Fibroblast of skin of back (primary cell): ENCODE measurements at regions not wholly inside any gene's neighbourhood (a gene's known extent, or its start where the extent isn't known, plus 50 kb on each side); places are given as distances from the start of the nearest gene placed in this dataset.

ENCODE experiments used
- DNase-seq: peaks from one replicate; pipeline ENCODE4 v3.0.0-alpha.2; 2013

DNA sequence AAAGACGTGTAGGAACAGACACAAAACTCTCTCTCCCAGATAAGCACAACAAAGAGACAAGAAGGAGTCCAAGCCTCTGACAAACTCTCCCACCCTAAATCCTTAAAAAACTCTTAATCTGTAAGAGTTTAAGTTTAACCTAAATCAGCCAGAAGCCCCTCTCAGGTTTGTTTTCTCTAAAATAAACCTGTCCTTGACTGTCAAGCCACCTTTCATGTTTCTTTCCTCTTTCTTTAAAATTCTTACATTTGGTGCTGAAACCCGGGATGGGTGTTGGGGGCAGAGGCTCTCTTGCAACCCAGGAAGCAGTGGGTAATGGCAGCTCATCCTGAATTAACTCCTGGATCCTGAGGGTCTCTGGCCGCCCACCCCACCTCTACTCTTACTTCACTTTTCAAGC, 107.8 kb upstream of the TENT5D start:
- DNase-seq: no peak

- DNase-seq: no peak
Measured at GRCh38 chrX:80316526-80316925, 103.7 kb upstream of the TENT5D start.

DNA sequence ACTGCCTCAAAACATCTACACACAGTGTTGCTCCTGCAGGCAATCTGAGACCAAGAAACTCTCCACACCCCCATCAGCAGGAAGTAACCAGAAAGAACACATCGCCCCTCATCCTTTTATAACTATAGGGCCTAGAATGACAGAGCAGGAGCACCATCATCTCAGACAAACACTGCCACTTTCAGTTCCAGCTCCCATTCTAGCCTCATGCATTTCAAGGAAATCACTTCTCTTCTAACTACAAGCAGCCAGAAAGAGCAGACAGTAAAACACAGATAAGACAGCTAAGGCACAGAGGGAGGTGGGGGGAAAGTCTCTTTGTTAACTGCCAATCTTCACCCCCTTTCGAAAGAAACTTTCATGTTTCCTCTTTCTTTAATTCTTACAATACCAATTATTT, 102.6 kb upstream of the TENT5D start:
- DNase-seq: no peak

GRCh38 chrX:80331285-80331684, 89.0 kb upstream of the TENT5D start:
- DNase-seq: no peak

DNA sequence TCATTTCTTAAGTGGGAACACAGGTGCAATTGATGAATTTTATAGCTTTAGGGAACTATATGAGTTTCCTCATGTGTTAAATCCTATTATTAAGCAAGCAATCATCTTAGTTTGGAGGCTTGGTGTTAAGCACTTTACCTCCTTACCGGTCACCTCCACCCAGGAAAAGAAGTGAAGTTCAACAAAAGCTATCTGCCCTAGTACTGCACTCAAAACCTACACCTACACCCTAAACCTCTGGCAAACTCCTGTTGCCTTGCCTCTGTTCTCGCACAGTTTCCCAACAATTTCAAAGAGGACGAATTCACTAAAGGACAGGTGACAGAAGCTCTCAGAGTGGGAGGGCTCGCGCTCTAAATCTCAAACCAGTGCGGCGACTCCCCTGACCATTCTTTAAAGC, 85.7 kb upstream of the TENT5D start:
- DNase-seq: no peak

- peak; percentile 30 for DNase-seq
Measured at GRCh38 chrX:80335062-80335830, 85.0 kb upstream of the TENT5D start.

DNA sequence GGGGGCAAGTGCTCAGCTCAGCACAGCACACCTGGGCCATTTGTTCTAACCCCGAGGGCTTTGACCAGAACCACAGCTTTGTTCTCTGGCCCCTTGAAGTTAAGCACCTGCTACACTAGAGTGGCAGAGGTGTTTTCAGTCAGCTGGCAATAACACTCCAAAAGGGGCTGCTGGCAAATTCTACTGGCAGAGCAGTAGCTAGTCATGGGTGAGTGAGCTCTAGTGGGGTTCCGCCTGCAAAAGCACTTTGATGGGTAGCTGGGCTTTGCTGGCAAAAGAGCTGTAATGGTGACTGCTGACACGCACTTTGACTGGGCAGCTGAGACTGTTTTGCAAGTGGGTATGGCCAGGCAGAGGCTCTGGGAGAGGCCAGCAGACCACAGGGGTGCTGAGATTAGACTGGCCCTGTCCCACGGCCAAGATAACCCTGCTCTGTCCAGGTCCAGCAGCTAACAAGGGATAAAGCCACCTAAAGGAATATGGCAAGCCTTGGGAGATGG, 65.2 kb upstream of the TENT5D start:
- DNase-seq: no peak
